NCI-H82 (cell line): ENCODE measurements at regions not wholly inside any gene's neighbourhood (a gene's known extent, or its start where the extent isn't known, plus 50 kb on each side); places are given as distances from the start of the nearest gene placed in this dataset.

Experiments used
- DNase-seq: peaks from one replicate; lab custom pipeline; 2025; lab: John Stamatoyannopoulos, UW

- no peak for DNase-seq
Observed at GRCh38 chr12:111038077-111038476, 117.7 kb upstream of the MYL2 start.

- peak; percentile 51 for DNase-seq
Observed at GRCh38 chr12:111037047-111037446, 116.7 kb upstream of the MYL2 start.

- peak; percentile 82 for DNase-seq
Observed at GRCh38 chr12:111035578-111036301, 115.4 kb upstream of the MYL2 start.

GRCh38 chr12:111034886-111035577 lies 114.7 kb upstream of the MYL2 start:
- DNase-seq, result peak; percentile 73

GRCh38 chr12:111034083-111034885 lies 113.9 kb upstream of the MYL2 start, which contains the start of gene CUX2:
Gene CUX2 (plus strand): TSS chr12:111034165.
- peak; percentile 74 for DNase-seq

- DNase-seq, result peak; percentile 83
Observed at GRCh38 chr12:111033281-111034082, 113.1 kb upstream of the MYL2 start.

GRCh38 chr12:111032591-111032919 lies 112.2 kb upstream of the MYL2 start:
- no peak for DNase-seq

GRCh38 chr12:111031916-111032590 lies 111.7 kb upstream of the MYL2 start:
- no peak for DNase-seq

GRCh38 chr12:111030800-111031199 lies 110.4 kb upstream of the MYL2 start:
- no peak for DNase-seq

- DNase-seq, result no peak
Observed at GRCh38 chr12:111029732-111030131, 109.4 kb upstream of the MYL2 start.

- no peak for DNase-seq
Observed at GRCh38 chr12:111029305-111029704, 108.9 kb upstream of the MYL2 start.

GRCh38 chr12:111028830-111029229 lies 108.5 kb upstream of the MYL2 start:
- no peak for DNase-seq

GRCh38 chr12:111027431-111027830 lies 107.1 kb upstream of the MYL2 start:
- no peak for DNase-seq

GRCh38 chr12:111025792-111026430 lies 105.5 kb upstream of the MYL2 start:
- DNase-seq, result no peak

- DNase-seq, result no peak
Observed at GRCh38 chr12:111025301-111025700, 104.9 kb upstream of the MYL2 start.

GRCh38 chr12:111024205-111024801 lies 103.9 kb upstream of the MYL2 start:
- peak; percentile 89 for DNase-seq

- peak; percentile 94 for DNase-seq
Observed at GRCh38 chr12:111022386-111022785, 102.0 kb upstream of the MYL2 start.

- DNase-seq, result peak; percentile 77
Observed at GRCh38 chr12:111014547-111014946, 94.2 kb upstream of the MYL2 start.

- DNase-seq, result peak; percentile 19
Observed at GRCh38 chr12:111012918-111013317, 92.5 kb upstream of the MYL2 start.

GRCh38 chr12:111011999-111012600 lies 91.7 kb upstream of the MYL2 start:
- no peak for DNase-seq
